SK-N-SH (cell line): ENCODE measurements at regions not wholly inside any gene's neighbourhood (a gene's known extent, or its start where the extent isn't known, plus 50 kb on each side); places are given as distances from the start of the nearest gene placed in this dataset.

Experiments used
- CTCF ChIA-PET: fragments of 300-600, 350-600 bp; formaldehyde crosslinking; extraction: SDS; loops from one replicate; lab custom pipeline; 2021; lab: Yijun Ruan, JAX
- POLR2A ChIA-PET: fragments of 350-600 bp; sonication (Branson Sonifier 250); formaldehyde crosslinking; extraction: SDS; loops from one replicate; lab custom pipeline; 2020; ENCODE audit warnings: antibody characterized with exemption, inconsistent platforms; lab: Yijun Ruan, JAX
- DNase-seq: peaks from one replicate; pipeline ENCODE4 v3.0.0; 2012
- H2AFZ ChIP-seq: fragments of 200-600 bp; sonication (generic); 2 replicates; pipeline ENCODE4 v1.8.1; 2016; ENCODE audit warnings: antibody characterized with exemption, mild to moderate bottlenecking, low read depth
- H3F3A ChIP-seq: fragments of 200-600 bp; sonication (generic); replicated peaks from 2 replicates; pipeline ENCODE3; 2016; ENCODE audit warnings: antibody characterized with exemption, mild to moderate bottlenecking; ENCODE audit not compliant: insufficient read depth
- H3K27ac ChIP-seq, 2 experiments: fragments of 200-500 bp in 1 of 2; fragments of 200-600 bp in 1 of 2; sonication (Bioruptor generic) in 1 of 2; sonication (generic), shearing (Covaris generic) in 1 of 2; 2 replicates each; pipeline versions ENCODE4 v1.5.1 to v1.6.1; 2014 to 2016; ENCODE audit warnings: low read depth in 2 of 2, inconsistent platforms in 1 of 2, low read length in 1 of 2, mild to moderate bottlenecking in 1 of 2, mixed read lengths in 1 of 2
- H3K27me3 ChIP-seq: fragments of 200-600 bp; sonication (generic), shearing (Covaris generic); 2 replicates; pipeline ENCODE4 v1.6.1; 2016; ENCODE audit warnings: mixed run types; ENCODE audit not compliant: insufficient read depth
- H3K36me3 ChIP-seq, 2 experiments: fragments of 200-500 bp in 1 of 2; fragments of 200-600 bp in 1 of 2; sonication (Bioruptor generic) in 1 of 2; sonication (generic) in 1 of 2; replicated peaks in 1 of 2; 2 replicates each; pipeline versions ENCODE3 to v1.5.1; 2014 to 2016; ENCODE audit warnings: low read length in 1 of 2, mild to moderate bottlenecking in 1 of 2; ENCODE audit not compliant: insufficient read depth in 2 of 2, control insufficient read depth in 1 of 2
- H3K4me1 ChIP-seq, 2 experiments: fragments of 200-500 bp in 1 of 2; fragments of 200-600 bp in 1 of 2; sonication (Bioruptor generic) in 1 of 2; sonication (generic), shearing (Covaris generic) in 1 of 2; 2 replicates each; pipeline versions ENCODE4 v1.5.1 to v1.6.1; 2014 to 2016; ENCODE audit warnings: low read depth in 1 of 2, low read length in 1 of 2, mixed run types in 1 of 2; ENCODE audit not compliant: insufficient read depth in 2 of 2, control insufficient read depth in 1 of 2
- H3K4me2 ChIP-seq: fragments of 200-600 bp; sonication (generic), shearing (Covaris generic); 2 replicates; pipeline ENCODE4 v1.6.1; 2017; ENCODE audit warnings: mixed run types
- H3K4me3 ChIP-seq, 2 experiments: fragments of 200-500 bp in 1 of 2; fragments of 200-600 bp in 1 of 2; sonication (Bioruptor generic) in 1 of 2; sonication (generic), shearing (Covaris generic) in 1 of 2; 2 replicates each; pipeline versions ENCODE4 v1.5.1 to v1.8.1; 2014 to 2016; ENCODE audit warnings: low read depth in 2 of 2, inconsistent platforms in 1 of 2, low read length in 1 of 2, mild to moderate bottlenecking in 1 of 2, mixed read lengths in 1 of 2, moderate library complexity in 1 of 2
- H3K79me2 ChIP-seq: fragments of 200-600 bp; sonication (generic); 2 replicates; pipeline ENCODE4 v1.8.1; 2017; ENCODE audit warnings: mild to moderate bottlenecking; ENCODE audit not compliant: insufficient read depth
- H3K9ac ChIP-seq: fragments of 200-600 bp; sonication (generic); 2 replicates; pipeline ENCODE4 v1.6.1; 2017; ENCODE audit warnings: mixed run types
- H3K9me2 ChIP-seq: fragments of 200-600 bp; sonication (generic); 2 replicates; pipeline ENCODE4 v1.6.1; 2017; ENCODE audit warnings: mixed run types
- H3K9me3 ChIP-seq: fragments of 200-600 bp; sonication (generic); 2 replicates; pipeline ENCODE4 v1.6.1; 2017; ENCODE audit warnings: mixed run types, mild to moderate bottlenecking, moderate library complexity
- H4K20me1 ChIP-seq: fragments of 200-600 bp; sonication (generic); 2 replicates; pipeline ENCODE4 v1.6.1; 2017; ENCODE audit warnings: mild to moderate bottlenecking, mixed run types; ENCODE audit not compliant: insufficient read depth
- CTCF ChIP-seq: fragments of 200-600 bp; sonication (generic); IDR thresholded peaks from 2 replicates; pipeline ENCODE4 v1.6.1; 2017; ENCODE audit warnings: antibody characterized with exemption, mild to moderate bottlenecking, moderate library complexity
- ELF1 ChIP-seq: IDR thresholded peaks from 2 replicates; pipeline ENCODE4 v1.4.0; 2012
- EZH2phosphoT487 ChIP-seq: fragments of 200-600 bp; sonication (generic); IDR thresholded peaks from 2 replicates; pipeline ENCODE4 v1.6.1; 2017; ENCODE audit warnings: low read depth, mixed run types, mild to moderate bottlenecking, antibody characterized with exemption, moderate library complexity, borderline replicate concordance
- FOSL2 ChIP-seq: IDR thresholded peaks from 2 replicates; pipeline ENCODE4 v1.4.0; 2012; ENCODE audit warnings: low read depth, mild to moderate bottlenecking, moderate library complexity, borderline replicate concordance
- FOXJ3 ChIP-seq: sonication (generic); formaldehyde crosslinking; IDR thresholded peaks from 2 replicates; pipeline ENCODE4 v1.5.1; 2020; ENCODE audit warnings: mild to moderate bottlenecking, missing genetic modification reagents
- GABPA ChIP-seq: IDR thresholded peaks from 2 replicates; pipeline ENCODE4 v1.4.0; 2012; ENCODE audit warnings: low read depth, mild to moderate bottlenecking
- GATA2 ChIP-seq: sonication (generic); formaldehyde crosslinking; IDR thresholded peaks from 2 replicates; pipeline ENCODE4 v1.5.0; 2020; ENCODE audit warnings: mild to moderate bottlenecking, missing genetic modification reagents
- MAX ChIP-seq: IDR thresholded peaks from 2 replicates; pipeline ENCODE4 v1.4.0; 2012; ENCODE audit warnings: low read depth
- MEF2A ChIP-seq: IDR thresholded peaks from 2 replicates; pipeline ENCODE4 v1.4.0; 2012; ENCODE audit warnings: low read depth, borderline replicate concordance
- MXI1 ChIP-seq: IDR thresholded peaks from 2 replicates; pipeline ENCODE4 v1.6.1; 2012; ENCODE audit warnings: mild to moderate bottlenecking, low read depth, low read length, improper control_type of control experiment
- NFIC ChIP-seq: IDR thresholded peaks from 2 replicates; pipeline ENCODE4 v1.4.0; 2012; ENCODE audit warnings: borderline replicate concordance
- PBX3 ChIP-seq: IDR thresholded peaks from 2 replicates; pipeline ENCODE4; 2012
- POLR2AphosphoS5 ChIP-seq: IDR thresholded peaks from 2 replicates; pipeline ENCODE4 v1.6.1; 2012; ENCODE audit warnings: low read depth, low read length
- RAD21 ChIP-seq: IDR thresholded peaks from 2 replicates; pipeline ENCODE4 v1.6.1; 2012; ENCODE audit warnings: mild to moderate bottlenecking, low read length
- RCOR1 ChIP-seq: fragments of 150-350 bp; IDR thresholded peaks from 2 replicates; pipeline ENCODE4 v1.6.1; 2017; ENCODE audit warnings: antibody characterized with exemption, low read length
- RXRA ChIP-seq: IDR thresholded peaks from 2 replicates; pipeline ENCODE4 v1.4.0; 2012; ENCODE audit warnings: low read depth, mild to moderate bottlenecking, borderline replicate concordance
- SMC3 ChIP-seq: IDR thresholded peaks from 2 replicates; pipeline ENCODE4 v1.6.1; 2012; ENCODE audit warnings: low read depth, low read length, improper control_type of control experiment
- TAF1 ChIP-seq: IDR thresholded peaks from 2 replicates; pipeline ENCODE4 v1.6.1; 2012; ENCODE audit warnings: low read depth, mild to moderate bottlenecking, low read length, moderate library complexity, borderline replicate concordance
- TCF12 ChIP-seq: IDR thresholded peaks from 2 replicates; pipeline ENCODE4 v1.4.0; 2012
- WGBS: methylation state at CpG from one replicate; pipeline ENCODE4 v1.1.6; 2017; ENCODE audit warnings: low lambda C conversion rate; 5-methylcytosine and 5-hydroxymethylcytosine counted together

GRCh38 chr4:31592293-31592692, 872.1 kb downstream of the PCDH7 start:
- Histone ChIP-seq H3K9me2 (no peaks in the 10 kb centered on the region), H3K9me3 (no peaks in the 10 kb centered on the region), H3K27ac (no peak overlapping the region), H3F3A (no peaks in the 10 kb centered on the region), H3K27me3 (no peaks in the 10 kb centered on the region), H3K4me1 (no peaks in the 10 kb centered on the region), H3K36me3 (no peaks in the 10 kb centered on the region), H3K9ac (no peak overlapping the region), H3K4me3 (no peak overlapping the region), H3K79me2 (no peaks in the 10 kb centered on the region), H3K4me2 (no peak overlapping the region), H4K20me1 (no peaks in the 10 kb centered on the region), H2AFZ (no peak overlapping the region)
- ChIA-PET CTCF (no interaction called here), POLR2A (no interaction called here)
- no peak for DNase-seq
- no peak for TF ChIP-seq MEF2A
- TF ChIP-seq RAD21: no peak
- no peak for TF ChIP-seq RXRA
- TF ChIP-seq EZH2phosphoT487: no peak
- TF ChIP-seq FOXJ3 (CRISPR knock-in tag): no peak
- no peak for TF ChIP-seq ELF1
- no peak for TF ChIP-seq TCF12
- no peak for TF ChIP-seq MAX
- no peak for TF ChIP-seq GABPA
- TF ChIP-seq TAF1: no peak
- no peak for TF ChIP-seq GATA2
- TF ChIP-seq PBX3: no peak
- TF ChIP-seq SMC3: no peak
- no peak for TF ChIP-seq CTCF
- TF ChIP-seq FOSL2: no peak
- no peak for TF ChIP-seq MXI1
- TF ChIP-seq NFIC: no peak
- no peak for TF ChIP-seq RCOR1
- no peak for TF ChIP-seq POLR2AphosphoS5
- 4% methylated on average over 2 of the region's 2 CpGs for WGBS
